A549 (cell line): ENCODE measurements at regions not wholly inside any gene's neighbourhood (a gene's known extent, or its start where the extent isn't known, plus 50 kb on each side); places are given as distances from the start of the nearest gene placed in this dataset.

Source experiments
- BHLHE40 ChIP-seq: IDR thresholded peaks from 2 replicates; pipeline ENCODE4 v1.6.1; 2012; ENCODE audit warnings: low read depth, low read length, inconsistent platforms
- ESRRA ChIP-seq: fragments of 150-350 bp; IDR thresholded peaks from 2 replicates; pipeline ENCODE4 v1.6.1; 2014; ENCODE audit warnings: mild to moderate bottlenecking, low read length, borderline replicate concordance
- JUNB ChIP-seq: fragments of >200 bp; sonication (Bioruptor Twin); formaldehyde crosslinking; IDR thresholded peaks from 2 replicates; pipeline ENCODE4 v1.6.1; 2016
- KDM5A ChIP-seq: fragments of 200-600 bp; sonication (generic); IDR thresholded peaks from 2 replicates; pipeline ENCODE4 v1.6.1; 2016; ENCODE audit warnings: antibody characterized with exemption, mild to moderate bottlenecking
- MYC ChIP-seq: IDR thresholded peaks from 2 replicates; pipeline ENCODE4 v1.6.1; 2012; ENCODE audit warnings: mild to moderate bottlenecking, inconsistent platforms, low read length, improper control_type of control experiment, borderline replicate concordance
- POLR2A ChIP-seq: IDR thresholded peaks from 2 replicates; pipeline ENCODE4 v1.6.1; 2012; ENCODE audit warnings: mild to moderate bottlenecking, low read length
- RNF2 ChIP-seq: fragments of 200-600 bp; sonication (generic); IDR thresholded peaks from 2 replicates; pipeline ENCODE4 v1.6.1; 2016; ENCODE audit warnings: low read depth, mild to moderate bottlenecking, antibody characterized with exemption, moderate library complexity, borderline replicate concordance
- TF ChIP-seq, protein P1 (sequence below): fragments of >200 bp; sonication (Bioruptor Twin); formaldehyde crosslinking; IDR thresholded peaks from 3 replicates; pipeline ENCODE4 v1.5.1; 2016
- TF ChIP-seq, protein P2 (sequence below): fragments of 250-450 bp; sonication (Bioruptor Pico); IDR thresholded peaks from 2 replicates; pipeline ENCODE4 v1.5.0; 2021; ENCODE audit warnings: mild to moderate bottlenecking, moderate library complexity, borderline replicate concordance

DNA sequence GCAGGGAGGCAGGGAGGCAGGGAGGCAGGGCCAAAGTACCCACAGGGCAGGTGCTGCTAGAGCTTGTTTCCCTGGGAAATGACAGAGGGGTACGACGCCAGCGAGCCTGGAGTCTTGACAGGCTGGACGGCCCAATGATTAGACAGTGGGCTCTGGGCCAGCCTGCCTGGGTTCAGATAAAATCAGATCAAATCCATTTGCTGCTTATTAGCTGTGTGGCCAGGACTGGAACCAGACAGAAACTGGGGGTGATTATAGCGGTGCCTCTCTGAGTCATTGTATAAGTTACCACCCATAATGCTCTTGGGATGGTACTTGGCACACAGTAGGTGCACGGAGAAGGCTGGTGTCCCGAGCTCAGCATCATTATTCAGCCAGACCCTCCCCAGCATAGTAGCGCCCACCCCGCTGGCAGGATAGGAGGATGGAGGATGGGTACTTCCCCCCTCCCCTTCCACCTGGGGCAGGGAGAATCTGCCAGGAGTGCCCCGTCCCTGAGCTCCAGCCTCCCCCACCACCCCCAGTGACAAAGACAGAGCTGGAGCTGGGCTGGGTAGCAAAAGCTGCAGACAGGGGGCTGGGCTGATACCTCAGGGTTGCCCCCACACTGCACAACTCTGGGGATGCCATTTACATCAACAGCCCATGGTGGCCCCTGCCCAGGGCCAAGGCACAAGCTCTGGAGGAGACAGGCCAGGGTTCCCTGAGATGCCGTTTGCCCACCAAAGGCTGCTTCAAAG, 77.6 kb upstream of the TNRC6C start:
- TF ChIP-seq MYC (no peak), KDM5A (no peak), POLR2A (no peak), BHLHE40 (no peak), ESRRA (no peak), RNF2 (no peak), JUNB (no peak)
- TF ChIP-seq, protein P1, sequence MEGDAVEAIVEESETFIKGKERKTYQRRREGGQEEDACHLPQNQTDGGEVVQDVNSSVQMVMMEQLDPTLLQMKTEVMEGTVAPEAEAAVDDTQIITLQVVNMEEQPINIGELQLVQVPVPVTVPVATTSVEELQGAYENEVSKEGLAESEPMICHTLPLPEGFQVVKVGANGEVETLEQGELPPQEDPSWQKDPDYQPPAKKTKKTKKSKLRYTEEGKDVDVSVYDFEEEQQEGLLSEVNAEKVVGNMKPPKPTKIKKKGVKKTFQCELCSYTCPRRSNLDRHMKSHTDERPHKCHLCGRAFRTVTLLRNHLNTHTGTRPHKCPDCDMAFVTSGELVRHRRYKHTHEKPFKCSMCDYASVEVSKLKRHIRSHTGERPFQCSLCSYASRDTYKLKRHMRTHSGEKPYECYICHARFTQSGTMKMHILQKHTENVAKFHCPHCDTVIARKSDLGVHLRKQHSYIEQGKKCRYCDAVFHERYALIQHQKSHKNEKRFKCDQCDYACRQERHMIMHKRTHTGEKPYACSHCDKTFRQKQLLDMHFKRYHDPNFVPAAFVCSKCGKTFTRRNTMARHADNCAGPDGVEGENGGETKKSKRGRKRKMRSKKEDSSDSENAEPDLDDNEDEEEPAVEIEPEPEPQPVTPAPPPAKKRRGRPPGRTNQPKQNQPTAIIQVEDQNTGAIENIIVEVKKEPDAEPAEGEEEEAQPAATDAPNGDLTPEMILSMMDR, result no peak
- TF ChIP-seq, protein P2, sequence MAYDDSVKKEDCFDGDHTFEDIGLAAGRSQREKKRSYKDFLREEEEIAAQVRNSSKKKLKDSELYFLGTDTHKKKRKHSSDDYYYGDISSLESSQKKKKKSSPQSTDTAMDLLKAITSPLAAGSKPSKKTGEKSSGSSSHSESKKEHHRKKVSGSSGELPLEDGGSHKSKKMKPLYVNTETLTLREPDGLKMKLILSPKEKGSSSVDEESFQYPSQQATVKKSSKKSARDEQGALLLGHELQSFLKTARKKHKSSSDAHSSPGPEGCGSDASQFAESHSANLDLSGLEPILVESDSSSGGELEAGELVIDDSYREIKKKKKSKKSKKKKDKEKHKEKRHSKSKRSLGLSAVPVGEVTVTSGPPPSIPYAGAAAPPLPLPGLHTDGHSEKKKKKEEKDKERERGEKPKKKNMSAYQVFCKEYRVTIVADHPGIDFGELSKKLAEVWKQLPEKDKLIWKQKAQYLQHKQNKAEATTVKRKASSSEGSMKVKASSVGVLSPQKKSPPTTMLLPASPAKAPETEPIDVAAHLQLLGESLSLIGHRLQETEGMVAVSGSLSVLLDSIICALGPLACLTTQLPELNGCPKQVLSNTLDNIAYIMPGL (CRISPR knock-in tag), result no peak
